ENCODE measurements at regions not wholly inside any gene's neighbourhood (a gene's known extent, or its start where the extent isn't known, plus 50 kb on each side); places are given as distances from the start of the nearest gene placed in this dataset.

- DNase-seq (ENCODE audit: low spot score in 2 of 2) (no peak), FAIRE-seq (no peak)
Measured at GRCh38 chr18:27653247-27653646, 468.1 kb upstream of the CHST9 start.

- DNase-seq (ENCODE audit: low spot score in 2 of 2), result no peak
- FAIRE-seq, result no peak
Measured at GRCh38 chr18:27652480-27653121, 467.5 kb upstream of the CHST9 start.

- DNase-seq (ENCODE audit: low spot score in 2 of 2) (no peak), FAIRE-seq (no peak)
Measured at GRCh38 chr18:27649621-27650020, 464.5 kb upstream of the CHST9 start.

GRCh38 chr18:27645929-27646328 lies 460.8 kb upstream of the CHST9 start:
- FAIRE-seq (no peak), DNase-seq (ENCODE audit: low spot score in 2 of 2) (no peak)

GRCh38 chr18:27636576-27637085 lies 451.5 kb upstream of the CHST9 start:
- no peak for DNase-seq (ENCODE audit: low spot score in 2 of 2)
- FAIRE-seq, result no peak

GRCh38 chr18:27632706-27633105 lies 447.6 kb upstream of the CHST9 start:
- FAIRE-seq, result no peak

DNA sequence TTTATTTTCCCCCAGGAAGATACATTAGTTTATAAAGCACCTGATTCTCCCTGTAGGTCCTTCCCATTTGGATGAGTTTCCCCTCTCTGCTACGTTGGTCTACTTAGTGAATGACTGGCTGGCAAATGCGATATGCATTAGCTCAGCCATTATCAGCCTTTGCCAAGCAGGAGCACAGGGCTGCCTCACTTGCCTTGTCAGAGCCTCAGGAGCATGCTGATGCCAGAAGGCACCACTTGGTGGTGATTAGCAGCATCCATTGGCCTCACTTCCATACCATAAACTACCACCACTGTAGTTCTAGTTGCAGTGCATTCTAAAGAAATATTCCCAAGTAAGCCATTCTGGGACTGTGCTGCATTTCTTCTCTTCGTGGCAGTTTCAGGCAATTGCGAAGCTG lies 442.8 kb upstream of the CHST9 start:
- FAIRE-seq (no peak), DNase-seq (ENCODE audit: low spot score in 2 of 2) (no peak)

More at GRCh38 chr18:27632706-27633105, 447.6 kb upstream of the CHST9 start:
- no peak for DNase-seq (ENCODE audit: low spot score in 2 of 2)

GRCh38 chr18:27621236-27621890 lies 436.3 kb upstream of the CHST9 start:
- FAIRE-seq (no peak), DNase-seq (ENCODE audit: low spot score in 2 of 2) (no peak)

DNA sequence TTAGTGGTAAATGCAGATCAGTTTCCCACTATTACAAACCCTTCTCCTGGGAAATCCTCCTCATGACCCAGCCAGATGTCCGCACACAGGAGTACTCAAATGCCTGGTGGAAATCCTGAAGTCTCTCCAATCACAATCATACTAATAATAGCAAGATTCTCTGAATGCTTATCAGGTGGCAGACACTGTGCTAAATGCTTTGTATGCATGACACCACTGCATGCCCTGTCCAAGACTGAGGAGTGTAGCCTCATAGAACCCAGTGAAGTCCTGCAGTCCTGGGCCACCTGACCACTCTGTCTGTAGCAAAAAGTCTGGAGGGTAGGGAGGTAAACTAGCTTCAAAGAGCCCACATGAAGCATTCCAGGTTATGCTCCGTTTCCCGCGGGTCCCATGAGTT lies 434.8 kb upstream of the CHST9 start:
- FAIRE-seq (no peak), DNase-seq (ENCODE audit: low spot score in 2 of 2) (no peak)

DNA sequence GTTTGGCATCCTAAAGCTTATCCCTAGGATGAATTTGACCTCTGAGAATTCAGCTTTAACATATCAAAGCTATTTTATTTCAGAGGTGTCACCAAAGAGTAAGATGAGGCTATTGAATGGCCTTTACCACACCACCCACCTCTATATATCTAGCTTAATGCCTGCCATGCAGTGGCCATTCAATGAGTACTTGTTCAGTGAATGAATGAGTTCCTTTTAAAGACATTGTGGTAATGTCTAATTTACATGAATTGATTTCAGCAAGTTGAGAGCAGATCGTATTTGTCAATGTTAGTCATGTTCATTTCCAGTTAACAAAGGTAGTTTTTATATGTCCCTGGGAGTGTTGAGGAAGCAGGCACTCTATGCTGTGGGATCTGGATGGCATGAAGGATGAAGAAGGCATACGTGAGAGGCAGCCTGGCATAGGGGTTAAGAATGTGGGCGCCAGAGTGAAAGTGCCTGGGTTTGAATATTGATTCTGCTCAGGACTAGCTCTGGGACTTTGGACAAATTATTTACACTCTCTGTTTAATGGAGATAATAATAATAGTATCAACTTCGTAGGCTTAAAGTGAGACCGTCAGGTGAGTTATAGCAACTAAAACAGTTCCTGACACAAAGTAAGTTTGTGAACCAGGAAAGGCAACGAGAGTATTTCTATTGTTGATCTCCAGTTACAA lies 434.1 kb upstream of the CHST9 start:
- FAIRE-seq, result no peak
- DNase-seq (ENCODE audit: low spot score in 2 of 2), result no peak

- no peak for FAIRE-seq
Measured at GRCh38 chr18:27616324-27616723, 431.2 kb upstream of the CHST9 start.

DNA sequence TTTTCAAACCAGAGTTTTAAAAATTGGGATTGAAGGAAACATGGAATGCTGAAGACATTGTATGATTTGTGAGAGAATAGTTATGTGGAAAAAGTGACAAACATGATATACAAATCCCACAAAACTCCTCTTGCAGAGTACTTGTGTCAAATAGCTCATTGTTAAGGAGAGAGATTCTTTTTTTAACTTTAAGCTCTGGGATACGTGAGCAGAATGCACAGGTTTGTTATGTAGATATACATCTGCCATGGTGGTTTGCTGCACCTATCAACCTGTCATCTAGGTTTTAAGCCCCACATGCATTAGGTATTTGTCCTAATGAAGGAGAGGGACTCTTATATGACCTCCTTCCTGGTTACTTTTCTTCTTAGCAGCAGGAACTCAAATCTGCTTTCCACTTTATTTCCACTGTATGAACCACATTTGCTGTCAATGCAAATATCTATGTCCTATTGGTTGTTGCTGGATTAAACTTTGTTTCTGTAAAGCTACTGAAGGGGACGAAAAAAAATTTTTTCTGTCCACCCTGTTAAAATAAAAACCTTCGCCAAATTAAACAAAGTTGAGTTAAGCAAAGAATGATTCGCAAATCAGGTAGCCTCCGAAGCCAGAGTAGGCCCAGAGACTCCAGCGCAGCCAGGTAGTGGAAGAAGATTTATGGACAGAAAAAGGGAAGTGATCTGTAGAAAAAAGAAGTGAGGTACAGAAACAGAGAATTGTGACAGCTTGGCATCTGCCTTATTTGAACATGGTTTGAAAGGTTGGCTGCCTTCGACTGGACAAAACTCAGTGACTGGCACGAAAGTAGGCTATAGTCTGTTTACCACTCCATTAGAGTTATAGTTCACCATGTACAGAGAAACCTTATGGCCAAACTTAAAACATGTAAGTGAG lies 430.1 kb upstream of the CHST9 start:
- DNase-seq (ENCODE audit: low spot score in 2 of 2), result no peak
- no peak for FAIRE-seq

More at GRCh38 chr18:27616324-27616723, 431.2 kb upstream of the CHST9 start:
- DNase-seq (ENCODE audit: low spot score in 2 of 2), result no peak

GRCh38 chr18:27609221-27609620 lies 424.1 kb upstream of the CHST9 start:
- no peak for FAIRE-seq
- no peak for DNase-seq (ENCODE audit: low spot score in 2 of 2)

DNA sequence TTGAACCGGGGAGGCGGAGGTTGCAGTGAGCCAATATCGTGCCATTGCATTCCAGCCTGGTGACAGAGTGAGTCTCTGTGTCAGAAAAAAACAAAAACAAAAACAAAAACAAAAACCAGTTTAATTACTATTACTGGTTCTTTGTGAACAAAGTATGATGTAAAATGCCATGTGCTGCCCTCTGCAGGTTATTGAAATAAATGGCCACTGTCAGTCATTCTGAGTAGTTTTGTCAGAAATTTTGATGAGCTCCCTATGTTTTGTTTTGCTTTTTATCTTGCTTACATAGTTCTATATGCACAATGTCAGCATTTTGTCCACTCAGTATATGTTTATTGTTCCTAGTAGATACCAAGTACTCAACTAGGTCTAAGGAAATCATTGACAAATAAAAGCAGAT lies 423.6 kb upstream of the CHST9 start:
- DNase-seq (ENCODE audit: low spot score in 2 of 2), result no peak
- FAIRE-seq, result no peak

DNA sequence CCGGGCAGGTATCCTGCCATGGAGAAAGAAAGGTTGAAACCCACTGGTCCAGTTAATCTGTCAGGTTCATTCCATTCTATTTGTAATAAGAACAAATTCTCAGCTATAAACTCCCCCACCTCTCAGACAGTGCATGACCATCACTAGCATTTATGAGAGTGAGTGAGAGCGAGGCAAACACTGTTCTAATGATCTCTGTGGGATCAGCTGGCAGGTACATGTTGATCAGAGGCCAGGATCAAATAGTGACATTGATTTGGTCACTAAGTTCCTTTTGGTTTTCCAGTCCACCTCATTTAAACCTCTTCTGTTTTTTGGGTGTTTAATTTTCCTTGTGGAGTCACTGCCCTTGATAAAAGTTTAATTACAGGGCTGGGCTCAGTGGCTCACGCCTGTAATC lies 423.1 kb upstream of the CHST9 start:
- FAIRE-seq, result no peak
- DNase-seq (ENCODE audit: low spot score in 2 of 2), result no peak

- FAIRE-seq, result no peak
- DNase-seq (ENCODE audit: low spot score in 2 of 2), result no peak
Measured at GRCh38 chr18:27606741-27607140, 421.6 kb upstream of the CHST9 start.

DNA sequence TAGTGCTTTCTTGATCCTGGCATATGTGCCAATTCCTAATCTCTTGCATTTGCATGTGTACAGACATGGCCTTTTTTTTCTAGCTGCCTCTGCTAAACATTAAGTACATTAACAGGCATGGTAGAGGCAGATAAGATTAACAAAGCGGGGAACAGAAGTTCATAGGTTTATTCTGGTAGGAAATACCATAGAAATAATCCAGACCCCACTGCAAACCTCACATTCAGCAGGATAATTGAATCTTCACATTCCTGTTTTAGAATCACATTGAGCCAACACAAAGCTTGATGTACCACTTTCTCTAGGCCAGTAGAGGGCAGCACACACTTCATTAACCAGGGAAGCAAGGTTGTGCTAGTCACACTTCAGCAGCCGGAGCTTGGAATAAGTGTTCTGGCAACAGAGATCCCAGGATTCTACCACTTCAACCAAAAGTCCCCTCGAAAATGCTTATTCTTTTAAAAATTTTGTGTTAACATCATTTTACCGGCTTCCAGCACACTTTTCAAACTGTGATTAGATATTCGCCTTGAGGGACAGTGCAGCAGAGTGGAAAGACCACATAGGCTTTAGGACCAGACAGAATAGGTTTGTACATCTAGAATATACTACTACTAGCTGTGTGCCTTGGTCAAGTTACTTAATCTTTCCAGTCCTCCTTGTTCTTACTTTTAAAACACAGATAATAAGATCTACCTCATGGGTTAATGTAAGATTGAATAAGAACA lies 420.2 kb upstream of the CHST9 start:
- no peak for FAIRE-seq

DNA sequence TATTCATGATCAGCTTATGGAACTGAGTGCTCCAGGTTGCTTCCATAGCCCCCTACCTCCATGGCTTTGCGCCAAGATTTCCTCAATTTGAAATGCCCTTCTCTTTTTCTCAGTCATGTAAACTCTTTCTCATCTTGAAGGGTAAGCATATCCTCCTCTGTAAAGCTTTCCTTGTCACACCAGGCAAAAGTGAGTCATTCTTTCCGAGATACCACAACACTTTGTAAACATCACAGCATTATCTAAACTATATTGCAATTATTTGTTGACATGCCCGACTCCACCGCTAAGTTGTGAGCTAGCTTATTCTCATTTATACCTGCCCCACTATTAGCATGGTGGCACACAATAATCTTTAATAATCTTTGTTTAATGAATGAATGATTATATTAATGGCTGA lies 419.5 kb upstream of the CHST9 start:
- DNase-seq (ENCODE audit: low spot score in 2 of 2), result no peak

More for the DNA sequence above, 420.2 kb upstream of the CHST9 start:
- DNase-seq (ENCODE audit: low spot score in 2 of 2), result peak; percentile 15 to 38

GRCh38 chr18:27602092-27602491 lies 417.0 kb upstream of the CHST9 start:
- FAIRE-seq (no peak), DNase-seq (ENCODE audit: low spot score in 2 of 2) (no peak)

More for the DNA sequence above, 419.5 kb upstream of the CHST9 start:
- FAIRE-seq, result no peak

- FAIRE-seq, result no peak
- no peak for DNase-seq (ENCODE audit: low spot score in 2 of 2)
Measured at GRCh38 chr18:27600245-27600644, 415.1 kb upstream of the CHST9 start.
